ENCODE measurements at regions not wholly inside any gene's neighbourhood (a gene's known extent, or its start where the extent isn't known, plus 50 kb on each side); places are given as distances from the start of the nearest gene placed in this dataset.

DNA sequence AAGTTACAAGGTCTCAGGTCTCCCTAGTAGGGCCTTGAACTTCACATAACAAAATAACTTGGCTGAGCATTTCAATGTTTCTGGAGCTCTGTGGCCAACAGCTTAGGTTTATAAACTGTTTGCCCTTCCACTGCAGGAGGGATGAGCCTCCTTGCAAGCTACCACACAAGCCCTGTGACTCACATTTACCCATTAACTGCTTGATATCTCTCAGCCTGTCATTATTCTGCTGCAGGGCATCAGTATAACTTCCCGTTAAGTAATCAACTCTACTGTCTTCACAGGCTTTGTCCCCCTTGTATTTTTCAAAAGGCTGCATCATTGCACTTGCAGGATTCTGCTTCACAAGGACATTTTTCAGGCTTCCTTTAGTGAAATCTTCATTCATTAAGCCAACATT is 151.7 kb upstream of the CXCL13 start:
- TF ChIP-seq, protein P1, sequence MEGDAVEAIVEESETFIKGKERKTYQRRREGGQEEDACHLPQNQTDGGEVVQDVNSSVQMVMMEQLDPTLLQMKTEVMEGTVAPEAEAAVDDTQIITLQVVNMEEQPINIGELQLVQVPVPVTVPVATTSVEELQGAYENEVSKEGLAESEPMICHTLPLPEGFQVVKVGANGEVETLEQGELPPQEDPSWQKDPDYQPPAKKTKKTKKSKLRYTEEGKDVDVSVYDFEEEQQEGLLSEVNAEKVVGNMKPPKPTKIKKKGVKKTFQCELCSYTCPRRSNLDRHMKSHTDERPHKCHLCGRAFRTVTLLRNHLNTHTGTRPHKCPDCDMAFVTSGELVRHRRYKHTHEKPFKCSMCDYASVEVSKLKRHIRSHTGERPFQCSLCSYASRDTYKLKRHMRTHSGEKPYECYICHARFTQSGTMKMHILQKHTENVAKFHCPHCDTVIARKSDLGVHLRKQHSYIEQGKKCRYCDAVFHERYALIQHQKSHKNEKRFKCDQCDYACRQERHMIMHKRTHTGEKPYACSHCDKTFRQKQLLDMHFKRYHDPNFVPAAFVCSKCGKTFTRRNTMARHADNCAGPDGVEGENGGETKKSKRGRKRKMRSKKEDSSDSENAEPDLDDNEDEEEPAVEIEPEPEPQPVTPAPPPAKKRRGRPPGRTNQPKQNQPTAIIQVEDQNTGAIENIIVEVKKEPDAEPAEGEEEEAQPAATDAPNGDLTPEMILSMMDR (IDR thresholded peaks at IDR 0.05): no peak
- no peak for TF ChIP-seq POLR2A (IDR thresholded peaks at IDR 0.05)

All from thyroid gland (tissue), 4 donors.